ENCODE measurements at regions not wholly inside any gene's neighbourhood (a gene's known extent, or its start where the extent isn't known, plus 50 kb on each side); places are given as distances from the start of the nearest gene placed in this dataset.

- H3K27me3 ChIP-seq (ENCODE audit: insufficient read depth, low read depth, low read length) = no peaks in the 10 kb centered on the region
- no peak overlapping the region for H3K27ac ChIP-seq (ENCODE audit: low read length)
- H3K9me2 ChIP-seq (ENCODE audit: insufficient read depth, low read length) = no peaks in the 10 kb centered on the region
- H3K79me2 ChIP-seq (replicated peaks; ENCODE audit: insufficient read depth, low read length) = no peaks in the 10 kb centered on the region
- TF ChIP-seq RAD21 (conservative IDR thresholded peaks at IDR 0.05) (no peak), EP300 (conservative IDR thresholded peaks at IDR 0.05; ENCODE audit: poor library complexity, severe bottlenecking) (no peak), POLR2AphosphoS5 (IDR thresholded peaks at IDR 0.05) (no peak), EZH2 (IDR thresholded peaks at IDR 0.05; ENCODE audit: borderline replicate concordance, insufficient read depth, low read length, poor library complexity, severe bottlenecking) (no peak), CTCF (IDR thresholded peaks at IDR 0.05; ENCODE audit: poor library complexity, severe bottlenecking) (no peak), TAF1 (IDR thresholded peaks at IDR 0.05; ENCODE audit: low read depth) (no peak), MXI1 (conservative IDR thresholded peaks at IDR 0.05; ENCODE audit: poor library complexity, severe bottlenecking) (no peak), REST (IDR thresholded peaks at IDR 0.05; ENCODE audit: borderline replicate concordance) (no peak), SMC3 (conservative IDR thresholded peaks at IDR 0.05; ENCODE audit: poor library complexity) (no peak)
- no peak overlapping the region for H3K9ac ChIP-seq (ENCODE audit: low read length)
- H3F3A ChIP-seq (ENCODE audit: insufficient read depth, low read length, poor library complexity, severe bottlenecking) = peaks cover 16% of the 10 kb centered on the region
- H2AFZ ChIP-seq (ENCODE audit: low read depth, low read length) = no peak overlapping the region
- H3K9me3 ChIP-seq (ENCODE audit: low read length) = no peaks in the 10 kb centered on the region
- H4K20me1 ChIP-seq (ENCODE audit: insufficient read depth) = no peaks in the 10 kb centered on the region
- H3K4me2 ChIP-seq (ENCODE audit: low read length) = no peak overlapping the region
- H3K36me3 ChIP-seq (ENCODE audit: insufficient read depth, low read length) = no peaks in the 10 kb centered on the region
- H3K4me3 ChIP-seq (ENCODE audit: low read length) = no peak overlapping the region
Observed at GRCh38 chr6:79804732-79805131, 142.6 kb downstream of the ELOVL4 start.

GRCh38 chr6:79803917-79804316 is 143.4 kb downstream of the ELOVL4 start:
- Histone ChIP-seq H3K9me2 (ENCODE audit: insufficient read depth, low read length) (no peaks in the 10 kb centered on the region), H3K4me3 (ENCODE audit: low read length) (no peak overlapping the region), H3F3A (ENCODE audit: insufficient read depth, low read length, poor library complexity, severe bottlenecking) (peaks cover 8% of the 10 kb centered on the region), H3K27ac (ENCODE audit: low read length) (peak overlapping the region; percentile 23), H3K9me3 (ENCODE audit: low read length) (no peaks in the 10 kb centered on the region), H4K20me1 (ENCODE audit: insufficient read depth) (no peaks in the 10 kb centered on the region), H3K27me3 (ENCODE audit: insufficient read depth, low read depth, low read length) (no peaks in the 10 kb centered on the region), H3K36me3 (ENCODE audit: insufficient read depth, low read length) (no peaks in the 10 kb centered on the region), H3K4me2 (ENCODE audit: low read length) (no peak overlapping the region), H3K79me2 (replicated peaks; ENCODE audit: insufficient read depth, low read length) (no peaks in the 10 kb centered on the region), H3K9ac (ENCODE audit: low read length) (peak overlapping the region; percentile 9), H2AFZ (ENCODE audit: low read depth, low read length) (no peak overlapping the region)
- TF ChIP-seq REST (IDR thresholded peaks at IDR 0.05; ENCODE audit: borderline replicate concordance) (no peak), SMC3 (conservative IDR thresholded peaks at IDR 0.05; ENCODE audit: poor library complexity) (no peak), CTCF (IDR thresholded peaks at IDR 0.05; ENCODE audit: poor library complexity, severe bottlenecking) (no peak), TAF1 (IDR thresholded peaks at IDR 0.05; ENCODE audit: low read depth) (no peak), EZH2 (IDR thresholded peaks at IDR 0.05; ENCODE audit: borderline replicate concordance, insufficient read depth, low read length, poor library complexity, severe bottlenecking) (no peak), MXI1 (conservative IDR thresholded peaks at IDR 0.05; ENCODE audit: poor library complexity, severe bottlenecking) (no peak), EP300 (conservative IDR thresholded peaks at IDR 0.05; ENCODE audit: poor library complexity, severe bottlenecking) (no peak), RAD21 (conservative IDR thresholded peaks at IDR 0.05) (no peak)

All from neural cell (in vitro differentiated cells).